Caco-2 (cell line): ENCODE measurements at regions not wholly inside any gene's neighbourhood (a gene's known extent, or its start where the extent isn't known, plus 50 kb on each side); places are given as distances from the start of the nearest gene placed in this dataset.

Experiments used
- BruUV-seq: library from RNA; stranded (reverse); fragments of 400-500 nt; replicated peaks from 2 replicates; lab custom pipeline; 2021; lab: Mats Ljungman, UMichigan
- CTCF ChIA-PET: fragments of 300-600 bp; sonication (Branson Sonifier 250); formaldehyde crosslinking; loops from one replicate; lab custom pipeline; 2022; ENCODE audit warnings: antibody characterized with exemption; lab: Charles Lee
- POLR2A ChIA-PET: fragments of 300-600 bp; sonication (Branson Sonifier 250); formaldehyde crosslinking; loops from one replicate; lab custom pipeline; 2022; ENCODE audit warnings: antibody characterized with exemption; lab: Charles Lee
- DNase-seq, 2 experiments: peaks; one replicate each; pipeline versions ENCODE4 v3.0.0 to v3.0.0-alpha.2; 2020 to 2022
- H3K27me3 ChIP-seq: replicated peaks from 2 replicates; pipeline ENCODE4 v1.6.0; 2011; ENCODE audit warnings: low read length; ENCODE audit not compliant: control insufficient read depth, insufficient read depth
- H3K36me3 ChIP-seq: 2 replicates; pipeline ENCODE4 v1.5.1; 2011; ENCODE audit warnings: low read length; ENCODE audit not compliant: control insufficient read depth, insufficient read depth
- H3K4me1 ChIP-seq: fragments of 250-450 bp; sonication (Bioruptor Pico); 2 replicates; pipeline ENCODE4 v1.5.1; 2020; ENCODE audit warnings: mild to moderate bottlenecking
- H3K4me3 ChIP-seq: 2 replicates; pipeline ENCODE4 v1.5.1; 2011; ENCODE audit warnings: low read depth, mild to moderate bottlenecking, control low read depth, low read length
- H3K9me3 ChIP-seq: fragments of 250-450 bp; sonication (Bioruptor Pico); 2 replicates; pipeline ENCODE4 v1.5.1; 2020; ENCODE audit warnings: mild to moderate bottlenecking, moderate library complexity
- H3K27ac Mint-ChIP-seq: one replicate; pipeline ENCODE4 v1.8.0; 2022; ENCODE audit warnings: mixed read lengths; ENCODE audit not compliant: unreplicated experiment
- H3K27me3 Mint-ChIP-seq: one replicate; pipeline ENCODE4 v1.8.0; 2022; ENCODE audit warnings: mixed read lengths; ENCODE audit not compliant: insufficient read depth, unreplicated experiment
- H3K36me3 Mint-ChIP-seq: one replicate; pipeline ENCODE4 v1.8.0; 2022; ENCODE audit warnings: mild to moderate bottlenecking, mixed read lengths; ENCODE audit not compliant: insufficient read depth, unreplicated experiment
- H3K4me1 Mint-ChIP-seq: one replicate; pipeline ENCODE4 v1.8.0; 2022; ENCODE audit warnings: low read depth, mixed read lengths; ENCODE audit not compliant: unreplicated experiment
- H3K4me3 Mint-ChIP-seq: one replicate; pipeline ENCODE4 v1.8.0; 2022; ENCODE audit warnings: mild to moderate bottlenecking, moderate library complexity, mixed read lengths; ENCODE audit not compliant: unreplicated experiment
- H3K9me3 Mint-ChIP-seq: one replicate; pipeline ENCODE4 v1.8.0; 2022; ENCODE audit warnings: mixed read lengths; ENCODE audit not compliant: unreplicated experiment
- CTCF ChIP-seq, 2 experiments: fragments of 200-600 bp in 1 of 2; IDR thresholded peaks; 1 replicate in 1 of 2; 2 replicates in 1 of 2; pipeline versions ENCODE4 v1.5.1 to v1.8.0; 2011 to 2022; ENCODE audit warnings: antibody characterized with exemption in 1 of 2, control low read depth in 1 of 2, inconsistent platforms in 1 of 2, low read depth in 1 of 2, low read length in 1 of 2, mild to moderate bottlenecking in 1 of 2, moderate library complexity in 1 of 2; ENCODE audit not compliant: insufficient read depth in 1 of 2, severe bottlenecking in 1 of 2, unreplicated experiment in 1 of 2
- intact Hi-C: fragments of 100-400 bp; cut with micrococcal nuclease; formaldehyde crosslinking; loops from one replicate; pipeline ENCODE4 v1.10.0; 2022; ENCODE audit not compliant: unreplicated experiment

- intact Hi-C loops: no loop called here
- CTCF ChIA-PET: no interaction called here
Observed at GRCh38 chr14:86088156-86088555, 558.2 kb downstream of the FLRT2 start.

GRCh38 chr14:86087377-86087776, 557.4 kb downstream of the FLRT2 start:
- ChIA-PET POLR2A (no interaction called here), CTCF (no interaction called here)
- no peaks in the 10 kb centered on the region for H3K27me3 ChIP-seq
- no peaks in the 10 kb centered on the region for H3K4me1 ChIP-seq
- no peaks in the 10 kb centered on the region for H3K9me3 ChIP-seq
- Mint-ChIP-seq H3K4me1 (no peaks in the 10 kb centered on the region), H3K27me3 (no peaks in the 10 kb centered on the region), H3K27ac (no peak overlapping the region), H3K4me3 (no peak overlapping the region), H3K9me3 (no peaks in the 10 kb centered on the region), H3K36me3 (no peaks in the 10 kb centered on the region)
- H3K36me3 ChIP-seq: no peaks in the 10 kb centered on the region
- TF ChIP-seq CTCF (IDR thresholded peaks at IDR 0.05; ENCODE audit: insufficient read depth in 1 of 2, low read depth in 1 of 2, low read length in 1 of 2, severe bottlenecking in 1 of 2, unreplicated experiment in 1 of 2): no peak
- DNase-seq: no peak
- no peak overlapping the region for H3K4me3 ChIP-seq
- intact Hi-C loops: no loop called here
- BruUV-seq: no TSS peak

More at GRCh38 chr14:86088156-86088555, 558.2 kb downstream of the FLRT2 start:
- no peak for TF ChIP-seq CTCF (IDR thresholded peaks at IDR 0.05; ENCODE audit: insufficient read depth in 1 of 2, low read depth in 1 of 2, low read length in 1 of 2, severe bottlenecking in 1 of 2, unreplicated experiment in 1 of 2)
- H3K4me1 ChIP-seq: no peaks in the 10 kb centered on the region
- BruUV-seq: no TSS peak
- H3K4me3 ChIP-seq: no peak overlapping the region
- H3K36me3 ChIP-seq: no peaks in the 10 kb centered on the region
- no peaks in the 10 kb centered on the region for H3K27me3 ChIP-seq
- Mint-ChIP-seq H3K36me3 (no peaks in the 10 kb centered on the region), H3K4me1 (no peaks in the 10 kb centered on the region), H3K27ac (no peak overlapping the region), H3K9me3 (no peaks in the 10 kb centered on the region), H3K27me3 (no peaks in the 10 kb centered on the region), H3K4me3 (no peak overlapping the region)
- POLR2A ChIA-PET: no interaction called here
- H3K9me3 ChIP-seq: no peaks in the 10 kb centered on the region
- DNase-seq: no peak

- no peaks in the 10 kb centered on the region for H3K27me3 Mint-ChIP-seq
- Histone ChIP-seq H3K27me3 (no peaks in the 10 kb centered on the region), H3K9me3 (no peaks in the 10 kb centered on the region), H3K4me1 (no peaks in the 10 kb centered on the region), H3K36me3 (no peaks in the 10 kb centered on the region), H3K4me3 (no peak overlapping the region)
- no peak overlapping the region for H3K4me3 Mint-ChIP-seq
- CTCF ChIA-PET: no interaction called here
- no peak overlapping the region for H3K27ac Mint-ChIP-seq
- POLR2A ChIA-PET: no interaction called here
- no peaks in the 10 kb centered on the region for H3K9me3 Mint-ChIP-seq
- no peak for DNase-seq
- no peak for TF ChIP-seq CTCF (IDR thresholded peaks at IDR 0.05; ENCODE audit: insufficient read depth in 1 of 2, low read depth in 1 of 2, low read length in 1 of 2, severe bottlenecking in 1 of 2, unreplicated experiment in 1 of 2)
- H3K36me3 Mint-ChIP-seq: no peaks in the 10 kb centered on the region
- intact Hi-C loops: no loop called here
- no TSS peak for BruUV-seq
- H3K4me1 Mint-ChIP-seq: no peaks in the 10 kb centered on the region
Observed at GRCh38 chr14:86086962-86087361, 557.0 kb downstream of the FLRT2 start.
